HG03280 (cell line): ENCODE measurements at regions not wholly inside any gene's neighbourhood (a gene's known extent, or its start where the extent isn't known, plus 50 kb on each side); places are given as distances from the start of the nearest gene placed in this dataset.
"Not testable (repeated sequence)": the region's sequence is repeated elsewhere in the genome, so short reads cannot be mapped to it uniquely, and the experiment has no call there.

Experiments
- ATAC-seq: cut with Tn5 transposase; IDR thresholded peaks from one replicate; pipeline ENCODE4 v1.9.1; 2021; ENCODE audit warnings: mild to moderate bottlenecking, moderate library complexity; ENCODE audit not compliant: unreplicated experiment

DNA sequence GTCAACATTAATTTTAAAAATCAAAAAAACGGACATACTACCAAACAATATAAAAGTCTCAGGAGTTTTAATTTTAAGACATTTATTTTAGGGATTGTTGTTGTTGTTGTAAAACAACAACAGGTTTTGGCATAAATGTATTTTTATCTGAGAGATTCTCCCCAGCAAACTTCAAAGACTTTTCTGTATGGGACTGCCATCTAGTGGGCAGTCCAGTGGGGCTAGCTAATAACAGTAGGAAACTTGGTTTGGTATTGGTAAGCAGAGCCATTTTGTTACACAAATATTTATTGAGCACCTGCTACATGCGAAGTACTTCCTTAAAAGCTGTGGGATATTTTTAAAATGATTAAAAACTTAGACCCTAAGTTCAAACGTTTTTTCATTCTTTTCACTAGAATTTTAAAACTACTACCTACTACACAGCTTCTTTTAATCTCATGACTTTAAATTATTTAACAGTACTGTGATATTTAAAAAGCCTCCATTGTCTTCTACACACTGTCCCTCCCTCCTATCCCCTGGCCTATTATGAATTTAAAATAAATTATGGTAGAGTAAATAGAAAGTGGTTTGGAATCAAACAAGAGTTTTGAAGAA is 1028.4 kb upstream of the INTU start:
- ATAC-seq = no peak

DNA sequence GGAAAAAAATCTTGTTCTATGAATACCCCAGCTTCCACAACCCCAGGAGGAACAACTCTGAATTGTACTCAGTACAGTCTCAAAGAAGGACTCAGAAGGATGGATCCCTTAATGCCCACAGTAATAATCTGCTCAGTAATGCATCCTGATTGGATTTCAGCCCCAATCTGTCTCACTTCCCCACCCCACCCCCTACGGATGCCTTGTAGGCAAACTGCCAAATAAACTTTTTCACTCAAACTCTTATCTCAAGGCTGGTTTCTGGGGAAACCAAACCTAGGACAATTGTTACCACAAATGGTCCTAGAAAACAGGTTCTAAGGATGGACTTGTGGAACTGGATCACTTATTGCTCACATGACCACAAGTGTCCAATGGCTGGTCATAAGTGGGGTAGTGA is 1021.8 kb upstream of the INTU start:
- no peak for ATAC-seq

DNA sequence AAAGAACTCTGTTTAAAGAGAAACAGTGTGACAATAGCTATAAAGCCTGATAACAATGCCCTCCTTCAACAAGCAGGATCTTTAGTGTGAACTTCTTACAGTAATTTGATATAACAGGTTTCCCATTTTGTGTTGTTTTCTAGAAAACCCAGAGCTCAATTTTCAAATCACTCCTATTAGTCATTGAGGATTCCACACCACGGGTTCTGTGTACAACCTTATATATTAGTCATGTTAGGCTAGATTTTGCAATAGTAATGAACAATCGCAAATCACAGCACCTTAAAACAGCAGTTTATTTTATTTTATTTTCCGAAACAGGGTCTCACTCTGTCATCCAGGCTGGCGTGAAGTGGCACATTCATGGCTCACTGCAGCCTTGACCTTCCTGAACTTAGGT is 1020.9 kb upstream of the INTU start:
- ATAC-seq = no peak

DNA sequence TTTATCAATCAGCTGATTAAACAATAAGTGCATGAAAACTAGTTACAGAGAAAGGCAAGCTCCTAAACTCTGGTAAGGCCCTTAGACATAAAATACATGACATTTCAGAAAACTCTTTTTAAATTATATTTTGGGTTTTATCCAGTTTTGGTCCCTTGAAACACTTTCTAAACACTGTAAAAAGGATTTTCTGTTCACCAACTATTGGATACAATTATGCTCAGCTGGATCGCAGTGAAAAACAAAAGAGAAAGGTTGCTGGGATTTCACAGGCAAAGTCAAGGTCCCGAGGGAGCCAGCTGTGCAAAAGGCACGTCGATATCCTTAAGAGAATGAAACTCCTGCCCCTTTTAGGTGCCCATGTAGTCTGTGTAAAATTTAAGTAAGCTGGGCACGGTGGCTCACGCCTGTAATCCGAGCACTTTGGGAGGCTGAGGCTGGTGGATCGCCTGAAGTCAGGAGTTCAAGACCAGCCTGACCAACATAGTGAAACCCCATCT is 1018.4 kb upstream of the INTU start:
- ATAC-seq = no peak

DNA sequence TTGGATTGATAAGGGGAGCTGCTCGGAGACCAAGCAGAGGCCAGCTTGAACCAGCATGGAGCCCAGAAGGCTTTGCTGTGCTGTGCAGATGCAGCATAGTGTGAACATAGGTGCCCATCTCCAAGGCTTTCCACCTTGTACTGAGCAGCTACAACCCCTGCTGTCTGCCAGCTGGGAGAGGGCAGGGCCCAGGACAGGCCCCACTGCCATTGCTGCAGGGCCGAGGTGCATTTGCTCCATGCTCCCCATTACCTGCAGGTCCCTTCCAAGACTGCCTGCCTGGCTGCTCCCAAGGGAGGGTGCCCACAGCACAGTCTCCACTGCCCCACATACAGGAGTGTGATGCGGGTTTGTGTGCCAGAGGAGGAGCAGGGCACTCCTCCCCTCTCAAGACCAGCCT is 1016.0 kb upstream of the INTU start:
- ATAC-seq = no peak

DNA sequence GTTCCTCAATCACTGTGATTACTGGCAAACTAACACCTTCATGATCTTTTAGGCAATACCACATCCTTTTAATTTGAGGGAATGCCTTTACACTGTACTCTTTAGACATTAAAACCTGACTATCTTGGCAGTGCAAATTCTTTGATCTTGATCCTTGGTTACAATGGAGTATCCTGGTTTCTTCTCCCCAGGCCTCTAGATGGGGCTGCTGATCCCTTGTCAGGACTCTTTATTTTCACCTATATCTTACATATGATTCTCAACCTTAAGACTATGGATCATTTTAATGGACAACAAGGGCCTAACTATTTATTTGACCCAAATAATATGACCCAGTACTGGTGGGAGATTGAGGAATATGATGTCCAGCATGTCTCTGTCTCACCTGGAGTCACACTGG is 1005.5 kb upstream of the INTU start:
- no peak for ATAC-seq

DNA sequence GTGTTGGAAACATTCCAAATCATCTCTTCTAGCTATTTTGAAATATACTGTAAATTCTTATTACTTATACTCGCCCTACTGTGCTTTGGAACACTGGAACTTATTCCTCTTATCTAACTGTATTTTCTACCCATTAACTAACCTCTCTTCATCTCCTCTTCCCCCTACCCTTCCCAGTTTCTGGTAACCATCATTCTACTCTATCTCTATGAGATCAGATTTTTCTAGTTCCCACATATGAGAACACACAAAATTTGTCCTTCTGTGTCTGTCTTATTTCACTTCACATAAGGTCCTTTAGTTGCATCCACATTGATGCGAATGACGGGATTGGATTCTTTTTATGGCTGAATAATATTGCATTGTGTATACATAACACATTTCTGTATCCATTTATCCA is 1003.8 kb upstream of the INTU start:
- no peak for ATAC-seq

DNA sequence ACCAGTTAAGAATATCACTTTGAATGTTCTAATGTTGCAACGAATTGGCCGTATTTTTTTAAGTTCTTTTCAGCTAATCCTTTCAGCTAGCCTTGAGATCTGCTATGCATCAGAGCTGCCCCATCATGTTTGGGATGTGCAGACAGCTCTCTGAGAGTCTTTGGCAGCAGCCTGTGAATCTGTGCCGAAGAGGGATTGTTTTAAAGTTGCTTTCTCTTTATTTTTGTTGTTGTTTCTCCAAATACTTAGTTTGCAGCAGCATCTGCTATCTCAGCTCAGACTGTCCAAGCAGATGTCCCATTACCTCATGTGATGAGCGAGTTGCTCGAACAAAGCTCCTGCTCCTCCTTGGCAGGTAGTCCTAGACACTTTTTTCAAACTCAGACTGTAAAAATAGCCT is 1002.5 kb upstream of the INTU start:
- ATAC-seq = no peak

DNA sequence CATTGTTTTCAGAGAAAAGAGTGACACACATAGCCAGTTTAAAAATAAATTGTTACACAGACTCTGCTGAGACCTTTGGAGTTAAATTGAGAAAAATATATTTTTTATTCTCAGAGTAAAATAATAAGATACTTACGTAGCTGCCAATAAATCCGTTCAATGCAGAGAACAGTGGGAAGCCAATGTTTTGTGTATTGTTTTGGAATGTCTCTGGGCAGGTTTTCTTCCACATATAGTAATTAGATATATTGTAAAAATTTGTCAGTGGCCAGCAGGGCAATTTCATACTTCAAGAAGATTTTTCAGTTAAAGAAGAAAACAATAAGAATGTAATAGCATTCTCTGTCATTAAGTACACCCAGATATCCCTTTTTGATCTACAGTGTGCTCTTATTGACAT is 999.5 kb upstream of the INTU start:
- no peak for ATAC-seq

DNA sequence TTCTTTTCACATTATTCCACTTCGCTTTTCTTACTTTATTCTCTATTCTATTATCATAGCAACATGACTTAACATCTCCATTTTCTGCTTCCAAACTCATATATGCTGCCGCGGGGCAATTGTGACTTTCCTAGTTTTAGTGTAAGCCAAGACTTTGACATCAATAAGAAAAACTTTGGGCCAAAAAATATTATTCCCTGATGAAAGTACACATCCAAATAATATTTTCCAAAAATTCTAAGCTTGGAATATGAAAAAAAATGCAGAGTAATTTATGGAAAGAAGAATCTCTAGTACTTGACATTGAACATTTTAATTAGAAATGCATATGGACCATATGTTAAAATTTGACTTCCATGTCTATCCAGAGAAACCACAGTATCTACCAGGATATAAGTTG is 995.1 kb upstream of the INTU start:
- no peak for ATAC-seq

DNA sequence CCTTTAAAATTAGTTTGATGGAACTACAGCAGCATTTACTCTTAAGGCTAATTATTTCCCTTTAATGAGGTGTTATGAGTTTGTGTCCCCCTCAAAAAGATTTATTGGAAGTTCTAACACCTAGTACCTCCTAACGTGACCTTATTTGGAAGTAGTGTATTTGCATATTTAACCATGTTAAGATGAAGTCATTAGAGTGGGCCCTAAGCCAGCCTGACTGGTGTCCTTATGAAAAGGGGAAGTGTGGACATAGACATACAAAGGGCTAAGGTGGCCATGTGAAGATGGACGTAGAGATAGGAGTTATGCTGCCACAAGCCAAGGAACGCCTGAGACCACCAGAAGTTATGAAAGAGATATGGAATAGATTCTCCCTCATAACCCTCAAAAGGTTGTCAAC is 985.4 kb upstream of the INTU start:
- no peak for ATAC-seq

DNA sequence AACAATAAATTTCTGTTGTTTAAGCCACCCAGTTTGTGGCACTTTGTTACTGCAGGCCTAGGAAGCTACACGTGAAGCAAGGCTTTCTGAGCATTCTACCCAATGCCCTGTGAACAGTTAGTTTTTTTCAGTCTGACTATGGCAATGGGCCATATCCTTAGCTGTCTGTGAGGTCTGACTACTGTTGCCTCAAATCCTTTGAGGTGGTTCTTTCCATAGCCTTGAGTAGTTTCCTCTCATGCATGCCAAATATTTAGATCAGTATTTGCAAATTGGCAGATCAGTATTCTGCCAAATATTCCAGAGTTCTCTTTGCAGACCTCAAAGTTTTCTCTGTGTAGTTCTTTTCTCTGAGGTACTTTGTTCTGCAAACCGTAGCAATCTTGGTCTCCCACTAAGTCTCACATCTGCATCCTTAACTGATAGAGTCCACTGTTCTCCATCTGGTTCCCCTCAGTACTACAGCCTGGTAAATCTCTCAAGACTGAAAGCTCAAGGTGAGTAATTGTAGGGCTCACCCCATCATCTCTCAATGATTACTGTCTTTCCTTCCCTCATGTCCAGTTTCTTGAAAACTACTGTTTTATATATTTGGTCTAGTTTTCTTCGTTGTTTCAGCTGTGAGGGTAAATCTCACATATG is 984.9 kb upstream of the INTU start:
- no peak for ATAC-seq

DNA sequence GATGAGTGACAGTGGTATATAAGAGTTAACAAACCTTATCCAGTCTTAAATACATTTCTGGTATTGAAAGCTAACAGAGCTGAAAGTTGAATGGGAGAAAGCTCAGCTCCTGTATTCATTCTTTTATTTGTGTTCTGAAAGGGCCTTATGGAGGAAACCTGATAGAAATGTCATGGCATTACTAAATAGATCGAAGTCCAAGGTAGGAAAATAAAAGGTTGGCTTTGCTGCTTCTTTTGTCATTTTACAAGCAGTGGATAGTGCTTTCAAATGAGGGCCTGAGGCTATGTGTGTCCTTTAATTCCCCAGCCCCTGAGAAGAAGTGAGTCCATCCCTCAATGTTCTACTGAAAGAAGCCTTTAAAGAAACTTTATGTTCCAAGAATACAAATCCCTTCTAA is 974.3 kb upstream of the INTU start:
- no peak for ATAC-seq

DNA sequence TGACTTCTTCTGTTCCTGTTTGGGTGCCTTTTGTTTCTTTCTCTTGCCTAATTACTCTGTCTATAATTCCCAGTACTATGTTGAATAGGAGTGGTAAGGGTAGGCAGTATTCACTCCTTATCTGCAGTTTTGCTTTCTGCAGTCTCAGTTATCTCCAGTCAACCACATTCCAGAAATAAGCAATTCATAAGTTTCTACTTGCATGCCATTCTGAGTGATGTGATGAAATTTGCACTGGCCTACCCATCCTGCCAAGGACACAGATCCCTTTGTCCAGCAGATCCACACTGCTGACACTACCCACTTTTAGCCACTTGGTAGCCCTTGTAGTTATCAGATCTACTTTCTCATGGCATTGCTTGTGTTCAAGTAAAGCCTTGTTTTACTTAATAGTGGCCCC is 971.6 kb upstream of the INTU start:
- ATAC-seq = no peak

DNA sequence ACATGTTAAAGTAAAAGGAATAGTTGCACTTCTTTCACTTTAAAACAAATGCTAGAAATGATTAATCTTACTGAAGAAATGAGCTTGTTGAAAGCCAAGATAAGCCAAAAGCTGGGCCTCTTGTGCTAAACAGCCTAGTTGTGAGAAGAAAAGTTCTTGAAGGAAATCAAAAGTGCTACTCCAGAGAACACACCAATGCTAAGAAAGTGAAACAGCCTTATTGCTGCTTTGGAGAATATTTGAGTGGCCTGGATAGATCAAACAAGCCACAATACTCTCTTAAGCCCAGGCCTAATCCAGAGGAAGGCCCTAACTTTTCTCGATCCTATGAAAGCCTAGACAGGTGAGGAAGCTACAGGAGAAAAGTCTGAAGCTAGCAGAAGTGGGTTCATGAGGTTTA is 967.9 kb upstream of the INTU start:
- no peak for ATAC-seq

DNA sequence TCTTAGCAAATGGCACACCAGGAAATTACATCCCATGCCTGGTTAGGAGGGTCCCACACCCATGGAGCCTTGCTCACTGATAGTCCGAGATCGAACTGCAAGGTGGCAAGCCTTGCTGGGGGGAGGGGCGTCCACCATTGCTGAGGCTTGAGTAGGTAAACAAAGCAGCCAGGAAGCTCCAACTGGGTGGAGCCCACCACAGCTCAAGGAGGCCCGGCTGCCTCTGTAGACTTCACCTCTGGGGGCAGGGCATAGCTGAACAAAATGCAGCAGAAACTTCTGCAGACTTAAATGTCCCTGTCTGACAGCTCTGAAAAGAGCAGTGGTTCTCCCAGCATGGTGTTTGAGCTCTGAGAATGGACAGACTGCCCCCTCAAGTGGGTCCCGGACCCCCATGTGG is 962.7 kb upstream of the INTU start:
- ATAC-seq = not testable (repeated sequence)

DNA sequence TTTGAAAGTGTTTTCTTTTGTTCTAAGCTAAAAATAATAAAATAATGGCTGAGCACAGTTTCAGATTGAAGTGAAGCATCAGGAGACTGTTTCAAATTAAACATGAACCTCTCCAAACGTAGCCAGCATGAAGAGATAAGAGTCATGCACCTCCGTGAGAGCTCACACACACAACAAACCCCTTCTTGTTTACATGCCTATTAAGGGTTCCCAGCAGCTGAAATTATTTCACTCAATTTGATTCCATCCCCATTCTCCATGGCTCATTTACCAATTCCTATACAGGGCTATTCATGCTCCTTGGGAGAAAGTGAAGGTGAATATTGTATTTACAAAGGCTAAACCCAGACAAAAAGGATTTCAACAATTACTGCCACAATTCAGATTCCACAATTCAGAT is 954.1 kb upstream of the INTU start:
- no peak for ATAC-seq

DNA sequence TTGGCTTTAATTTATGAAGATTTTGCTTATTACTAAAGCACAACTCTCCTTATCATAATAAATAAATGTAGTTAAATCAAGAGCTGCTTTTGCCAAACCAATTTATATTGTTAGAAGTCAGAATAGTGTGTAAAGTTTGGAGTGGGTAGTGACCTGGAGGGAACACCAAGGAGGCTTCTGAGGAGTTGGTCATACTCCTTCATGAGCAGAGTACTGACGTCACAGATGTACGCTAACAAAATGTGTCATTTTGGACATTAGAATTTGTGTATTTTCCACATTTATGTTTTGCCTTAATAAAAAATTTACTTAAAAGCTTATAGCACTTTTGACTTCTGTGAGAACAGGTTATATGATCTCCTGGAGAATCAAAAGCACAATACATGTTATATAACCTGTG is 953.5 kb upstream of the INTU start:
- ATAC-seq = no peak

DNA sequence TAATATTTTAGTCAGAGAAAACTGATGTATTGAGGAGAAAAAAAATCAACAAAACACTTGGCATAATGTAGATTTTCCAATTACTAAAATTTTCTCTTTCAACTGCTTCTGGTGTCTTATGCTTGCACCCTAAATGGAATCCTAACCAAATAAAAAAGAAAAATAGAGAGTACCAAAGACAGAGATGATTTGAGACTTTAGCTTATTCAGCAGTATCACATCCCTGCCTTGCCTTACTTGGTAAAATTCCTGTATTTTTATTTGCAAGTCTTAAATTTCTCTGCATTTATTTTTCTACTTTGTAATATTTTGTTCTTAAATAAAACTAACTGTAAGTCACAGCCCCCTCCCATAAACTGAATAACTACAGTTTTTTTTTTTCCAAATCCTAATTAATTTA is 950.5 kb upstream of the INTU start:
- no peak for ATAC-seq

DNA sequence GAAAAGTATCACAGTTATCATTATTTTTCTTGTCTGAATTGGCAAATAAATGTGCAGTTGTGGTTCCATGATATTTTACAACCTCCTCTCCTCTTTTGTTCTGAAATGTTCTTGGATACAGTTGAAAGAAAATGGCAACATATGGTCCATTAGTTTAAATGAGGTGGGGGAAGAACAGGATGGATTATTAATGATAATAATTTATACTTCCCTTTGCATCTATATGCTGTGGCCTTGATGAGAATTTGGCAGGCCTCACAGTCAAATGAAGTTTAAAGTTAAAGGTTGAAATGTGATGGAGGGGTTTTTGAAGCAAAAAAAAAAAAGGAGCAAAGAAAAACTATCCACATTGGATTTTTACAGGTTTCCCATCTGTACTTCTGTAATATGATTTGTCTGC is 946.3 kb upstream of the INTU start:
- ATAC-seq = no peak

DNA sequence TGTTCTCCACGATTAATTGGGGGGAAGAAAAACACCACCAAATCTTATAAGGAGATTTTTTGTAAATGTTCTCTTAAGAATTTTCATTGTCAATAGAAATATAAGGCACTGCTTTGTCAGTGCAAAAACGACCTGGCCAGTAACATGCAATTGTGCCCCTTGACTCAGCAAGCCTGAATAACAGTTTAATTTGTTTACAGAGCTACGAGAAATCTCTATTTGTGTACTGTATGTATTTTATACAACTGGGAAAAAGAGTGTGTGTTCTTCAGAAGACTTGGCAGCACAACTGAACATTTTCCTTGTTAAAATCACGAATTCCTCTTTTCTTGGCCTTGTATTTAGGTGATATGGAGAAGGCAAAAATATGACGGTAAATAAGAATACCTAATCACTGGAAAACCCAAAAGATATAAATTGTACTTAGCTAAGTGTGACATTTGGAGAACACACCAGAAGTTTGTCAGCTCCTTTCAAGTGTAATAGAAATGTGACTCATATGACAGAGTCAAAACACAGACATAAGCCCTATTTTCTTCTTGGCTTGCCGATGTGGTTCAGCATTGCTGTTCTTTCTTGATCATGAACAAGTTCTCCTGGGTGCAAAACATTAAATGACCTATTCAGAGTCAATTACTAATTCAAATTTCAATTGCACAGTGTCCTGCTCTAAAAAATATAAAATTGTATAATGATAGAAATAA is 945.0 kb upstream of the INTU start:
- no peak for ATAC-seq

DNA sequence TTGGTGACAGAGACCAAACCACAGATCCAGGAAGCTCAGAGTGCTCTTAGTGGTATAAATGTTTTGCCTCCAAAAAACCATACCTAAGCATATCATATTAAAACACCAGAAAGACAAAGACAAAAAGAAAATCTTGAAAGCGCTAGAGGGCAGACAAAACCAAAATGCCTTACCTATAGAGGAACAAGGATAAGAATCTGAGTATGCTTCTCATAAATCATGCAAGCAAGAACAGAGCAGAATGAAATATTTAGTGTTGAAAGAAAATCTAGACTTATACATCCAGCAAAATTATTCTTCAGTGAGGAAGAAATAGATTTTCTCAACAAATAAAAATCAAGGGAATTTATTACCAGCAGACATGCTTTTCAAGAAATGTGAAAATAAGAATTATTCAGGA is 941.0 kb upstream of the INTU start:
- no peak for ATAC-seq
